OCI-LY1 (cell line): ENCODE measurements at regions not wholly inside any gene's neighbourhood (a gene's known extent, or its start where the extent isn't known, plus 50 kb on each side); places are given as distances from the start of the nearest gene placed in this dataset.

Experiments used
- CTCF ChIP-seq: fragments of 200-600 bp; sonication (generic), shearing (Covaris generic); IDR thresholded peaks from 2 replicates; pipeline ENCODE4 v1.5.1; 2017; ENCODE audit warnings: mild to moderate bottlenecking, antibody characterized with exemption, low read length, moderate library complexity, mixed read lengths
- EZH2 ChIP-seq: fragments of 200-600 bp; sonication (generic), shearing (Covaris generic); IDR thresholded peaks from 2 replicates; pipeline ENCODE4 v1.8.0; 2017; ENCODE audit warnings: borderline replicate concordance, mixed run types, mild to moderate bottlenecking, antibody characterized with exemption, low read length, moderate library complexity, mixed read lengths

- TF ChIP-seq CTCF: no peak
- TF ChIP-seq EZH2: no peak
Observed at GRCh38 chr4:54568184-54568583, 89.6 kb upstream of the KIT start.
